CD4-positive, alpha-beta T cell treated with Interleukin-6 for 4 hours (primary cell): ENCODE measurements at regions not wholly inside any gene's neighbourhood (a gene's known extent, or its start where the extent isn't known, plus 50 kb on each side); places are given as distances from the start of the nearest gene placed in this dataset.
"Not testable (repeated sequence)": the region's sequence is repeated elsewhere in the genome, so short reads cannot be mapped to it uniquely, and the experiment has no call there.

Experiments
- DNase-seq: peaks from one replicate; pipeline ENCODE4 v3.0.0-alpha.2; 2020; ENCODE audit warnings: mixed read lengths

DNA sequence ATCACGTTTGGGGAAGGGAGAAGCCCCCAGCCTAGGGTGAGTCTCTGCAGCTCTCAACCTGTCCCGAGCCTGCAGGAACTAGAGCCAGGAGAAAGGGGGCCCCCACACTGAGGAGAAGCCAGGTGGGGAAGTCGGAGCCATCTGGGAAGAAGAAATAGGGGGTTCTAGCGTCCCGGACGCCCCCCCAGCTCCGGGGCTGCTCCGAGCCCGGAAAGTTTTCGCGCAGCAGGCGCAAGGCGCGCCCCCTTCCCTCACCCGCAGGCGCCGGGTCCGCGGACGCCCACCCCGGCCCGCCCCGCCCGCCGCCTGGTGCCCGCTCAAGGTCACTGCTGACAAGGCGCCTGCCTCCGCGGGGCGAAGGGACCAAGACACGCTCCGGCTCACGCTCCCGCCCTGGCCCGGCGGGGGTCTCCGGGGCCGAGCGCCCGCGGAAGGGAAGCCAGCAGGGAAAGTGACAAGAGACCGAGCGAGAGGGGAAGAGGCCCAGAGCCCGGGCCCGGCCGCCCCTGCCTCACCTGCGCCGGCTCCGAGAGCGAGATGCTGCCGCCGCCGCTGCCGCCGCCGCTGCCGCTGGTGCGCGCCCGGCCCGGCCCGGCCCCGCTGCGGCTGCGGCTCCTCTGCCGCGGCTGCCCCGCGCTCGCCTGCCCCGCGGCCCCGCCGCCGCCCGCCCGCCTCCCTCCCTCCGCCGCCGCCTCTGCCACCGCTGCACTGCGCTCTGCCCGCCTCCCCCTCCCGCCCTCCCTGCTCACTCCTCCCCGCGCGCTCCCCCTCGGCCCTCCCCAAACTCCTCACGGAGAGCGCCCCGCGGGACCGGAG is 108.4 kb upstream of the SLC6A11 start:
- DNase-seq = no peak

GRCh38 chr3:10708216-10708893 is 107.7 kb upstream of the SLC6A11 start:
- DNase-seq = no peak

- no peak for DNase-seq
These were observed 106.8 kb upstream of the SLC6A11 start for GRCh38 chr3:10709110-10709781.

DNA sequence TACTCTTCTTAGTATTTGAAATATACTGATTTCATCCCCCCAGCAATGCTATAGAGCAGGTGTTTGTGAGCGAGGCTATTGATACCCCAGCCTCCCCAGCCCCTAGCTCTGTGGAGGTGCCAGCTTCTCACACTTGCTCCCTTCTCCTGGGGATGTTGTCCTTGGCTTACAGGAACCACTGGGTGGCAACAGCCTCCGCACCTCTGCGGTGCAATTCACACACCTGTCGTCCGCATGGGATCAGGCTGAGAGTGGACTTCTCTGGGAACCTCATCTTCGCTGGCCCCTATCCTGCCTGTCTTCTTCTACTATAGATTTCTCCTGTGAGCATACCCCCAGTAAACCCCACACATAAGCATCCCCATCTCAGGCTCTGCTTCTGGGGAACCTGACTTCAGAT is 103.9 kb upstream of the SLC6A11 start:
- no peak for DNase-seq

GRCh38 chr3:10713656-10714055 is 102.4 kb upstream of the SLC6A11 start:
- no peak for DNase-seq

DNA sequence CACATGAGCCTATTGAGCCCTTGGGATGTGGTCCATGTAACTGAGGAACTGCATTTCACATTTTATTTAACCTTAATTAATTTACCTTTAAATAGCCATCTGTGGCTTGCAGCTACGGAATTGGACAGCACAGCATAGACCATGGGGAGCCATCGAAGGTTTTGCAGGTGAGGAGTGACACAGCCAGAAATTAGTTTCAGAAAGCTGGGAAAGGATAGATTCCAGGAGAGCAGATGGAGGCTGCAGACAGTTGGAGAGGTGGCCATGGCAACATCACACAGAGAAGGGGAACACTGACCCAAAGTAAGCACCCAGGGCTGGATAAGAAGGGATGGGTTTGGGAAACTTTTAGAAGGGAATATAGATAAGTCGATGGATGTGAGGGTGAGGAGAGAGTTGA is 100.1 kb upstream of the SLC6A11 start:
- DNase-seq = no peak

DNA sequence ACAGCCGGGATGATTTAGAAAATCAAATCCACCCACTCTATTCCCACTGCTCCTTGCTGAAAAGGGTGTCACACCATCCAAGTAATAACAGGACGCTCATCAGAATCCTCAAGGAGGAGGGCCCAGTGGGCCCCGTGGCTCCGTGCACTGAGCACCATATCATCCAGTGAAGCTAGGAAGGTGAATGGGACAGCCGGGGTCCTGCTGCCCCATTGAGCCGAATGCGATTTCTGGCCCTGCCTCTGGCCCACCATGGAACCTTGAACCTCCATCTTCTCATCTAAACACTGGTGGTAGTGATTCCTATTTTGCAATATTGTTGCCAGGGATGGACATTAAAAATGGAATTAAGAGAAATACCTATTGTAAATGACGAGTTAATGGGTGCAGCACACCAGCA is 99.1 kb upstream of the SLC6A11 start:
- DNase-seq = no peak

GRCh38 chr3:10717756-10718155 is 98.3 kb upstream of the SLC6A11 start:
- DNase-seq = no peak

DNA sequence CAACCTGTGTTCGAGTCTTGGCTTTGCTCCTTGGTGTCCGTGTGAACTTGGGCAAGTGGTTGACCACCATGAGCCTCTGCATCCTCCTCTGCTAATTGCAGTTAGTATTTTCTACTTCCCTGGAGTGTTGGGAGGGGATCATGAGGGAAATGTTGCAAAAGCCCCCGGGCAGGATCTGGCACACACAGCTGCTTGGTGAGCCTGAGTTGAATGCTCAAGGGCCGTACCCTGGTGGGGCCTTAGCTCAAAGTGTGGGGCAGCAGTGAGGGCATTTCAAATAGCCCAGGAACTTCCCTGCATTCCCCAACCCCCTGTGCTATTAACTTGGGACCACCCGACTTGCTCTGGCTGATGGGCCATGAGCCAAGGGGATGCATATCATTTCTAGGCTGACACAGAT is 94.9 kb upstream of the SLC6A11 start:
- DNase-seq = no peak

DNA sequence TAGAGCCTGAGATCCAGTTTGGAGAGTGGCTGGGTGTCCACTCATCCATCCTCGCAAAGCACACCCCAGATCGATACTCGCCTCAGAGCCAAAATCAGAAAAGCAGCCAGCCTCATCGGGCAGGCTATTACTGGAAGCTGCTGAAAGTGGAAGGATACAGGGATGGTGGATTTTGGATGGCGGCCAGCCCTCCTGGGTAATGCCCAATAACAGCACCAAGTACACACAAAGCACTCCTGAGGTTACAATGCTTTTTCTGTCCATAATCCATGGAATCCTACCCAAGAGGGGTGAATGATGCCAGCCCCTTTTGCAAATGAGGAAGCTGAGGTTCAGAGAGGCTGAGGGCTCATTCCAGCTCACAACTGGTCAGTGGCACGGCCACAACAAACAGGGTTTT is 93.1 kb upstream of the SLC6A11 start:
- DNase-seq = no peak

GRCh38 chr3:10723991-10724390 is 92.0 kb upstream of the SLC6A11 start:
- DNase-seq = no peak

- DNase-seq = no peak
These were observed 91.0 kb upstream of the SLC6A11 start for GRCh38 chr3:10725067-10725466.

- no peak for DNase-seq
These were observed 90.2 kb upstream of the SLC6A11 start for GRCh38 chr3:10725846-10726245.

DNA sequence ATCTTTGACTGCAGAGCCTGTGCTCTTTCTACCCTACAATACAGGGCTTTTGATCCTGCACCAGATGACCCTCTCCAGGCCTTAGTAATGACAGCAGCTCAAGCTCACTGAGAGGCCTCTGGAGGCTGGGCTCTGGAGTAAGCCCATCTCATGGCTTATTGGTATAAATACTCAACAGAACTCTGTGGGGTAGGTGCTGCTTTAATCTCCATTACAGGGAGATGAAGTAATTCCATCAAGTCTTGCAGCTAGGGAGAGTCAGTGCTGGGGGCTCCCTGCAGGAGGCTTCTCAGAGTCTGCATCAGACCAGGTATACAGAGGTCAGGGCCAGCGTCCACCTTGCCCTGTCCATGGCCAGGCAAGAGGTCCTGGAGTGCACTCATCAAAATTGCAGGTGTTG is 89.2 kb upstream of the SLC6A11 start:
- DNase-seq = no peak

- no peak for DNase-seq
These were observed 86.6 kb upstream of the SLC6A11 start for GRCh38 chr3:10729439-10729838.

DNA sequence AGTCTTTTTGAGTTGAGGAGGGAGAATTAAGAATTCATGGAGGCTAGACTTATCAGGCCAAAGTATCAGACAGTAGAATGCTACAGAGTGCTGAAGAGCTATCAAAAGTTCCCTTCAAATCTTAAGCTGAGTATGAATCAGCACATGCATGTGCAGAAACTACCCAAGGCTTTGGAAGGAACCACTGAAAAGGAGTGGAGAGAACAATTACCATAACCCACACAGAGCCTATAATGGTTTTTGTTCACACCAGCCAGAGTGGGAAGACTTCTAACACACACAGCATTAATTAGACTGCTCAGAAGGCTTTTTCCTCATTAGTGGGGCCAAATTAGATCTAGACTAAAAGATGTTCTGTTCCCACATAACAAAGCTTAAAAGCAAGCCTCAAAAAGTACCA is 83.7 kb upstream of the SLC6A11 start:
- DNase-seq = no peak

DNA sequence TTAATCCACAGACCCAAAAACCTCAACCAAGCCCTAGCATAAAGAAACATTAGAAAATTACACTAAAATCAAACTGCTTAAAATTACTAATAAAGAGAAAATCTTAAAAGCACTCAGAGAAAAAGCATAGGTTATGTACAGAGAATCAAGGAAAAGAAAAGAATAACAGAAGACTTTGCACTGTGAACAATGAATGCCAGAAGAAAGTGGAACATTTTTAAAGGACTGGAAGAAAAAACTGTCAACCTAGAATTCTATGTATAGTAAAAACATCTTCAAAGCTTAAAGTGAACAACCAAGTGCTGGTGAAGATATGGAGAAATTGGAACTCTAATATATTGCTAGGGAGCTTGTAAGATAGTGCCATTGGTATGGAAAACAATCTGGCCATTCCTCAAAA is 82.7 kb upstream of the SLC6A11 start:
- no peak for DNase-seq

- not testable (repeated sequence) for DNase-seq
These were observed 79.6 kb upstream of the SLC6A11 start for GRCh38 chr3:10736444-10736843.

- DNase-seq = no peak
These were observed 78.2 kb upstream of the SLC6A11 start for GRCh38 chr3:10737785-10738184.

- DNase-seq = peak; percentile 74
These were observed 77.2 kb upstream of the SLC6A11 start for GRCh38 chr3:10738688-10739372.

DNA sequence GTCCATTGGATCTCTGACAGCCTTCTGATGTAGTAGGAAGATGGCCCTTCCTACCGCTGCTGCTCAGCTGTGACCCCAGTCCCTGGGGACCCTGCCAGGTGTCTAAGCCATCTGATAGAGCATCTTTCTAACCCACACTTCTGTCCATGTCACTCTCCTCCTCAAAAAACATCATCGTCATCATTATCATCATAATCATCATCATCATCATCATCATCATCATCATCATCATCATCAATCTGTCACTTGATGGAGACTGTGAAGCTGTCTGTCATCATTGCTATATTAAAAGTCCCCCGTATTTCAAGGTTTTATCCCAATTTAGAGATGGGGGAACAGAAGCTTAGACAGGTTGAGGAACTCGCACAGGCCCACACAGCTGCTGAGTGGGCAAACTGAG is 75.1 kb upstream of the SLC6A11 start:
- no peak for DNase-seq

GRCh38 chr3:10741891-10742671 is 73.9 kb upstream of the SLC6A11 start:
- no peak for DNase-seq
